Cardiac muscle cell (in vitro differentiated cells and primary cell): ENCODE measurements at regions not wholly inside any gene's neighbourhood (a gene's known extent, or its start where the extent isn't known, plus 50 kb on each side); places are given as distances from the start of the nearest gene placed in this dataset.

Source experiments
- DNase-seq, 2 donors: peaks; one replicate each; pipeline versions ENCODE4 v3.0.0 to v3.0.0-alpha.2; 2010 to 2017; ENCODE audit warnings: low read depth in 1 of 2, low spot score in 1 of 2
- H3K27ac ChIP-seq: fragments of 200-600 bp; sonication (generic); 2 replicates; pipeline ENCODE4 v1.5.1; 2016
- H3K27me3 ChIP-seq: fragments of 200-600 bp; sonication (generic); 2 replicates; pipeline ENCODE4 v1.6.0; 2016; ENCODE audit warnings: control low read depth
- H3K36me3 ChIP-seq: fragments of 200-600 bp; sonication (generic); 2 replicates; pipeline ENCODE4 v1.5.1; 2016; ENCODE audit warnings: control low read depth
- H3K4me1 ChIP-seq: fragments of 200-600 bp; sonication (generic); 2 replicates; pipeline ENCODE4 v1.8.1; 2017; ENCODE audit warnings: low read depth, mild to moderate bottlenecking, mixed run types
- H3K4me3 ChIP-seq: fragments of 200-600 bp; sonication (generic); 2 replicates; pipeline ENCODE4 v1.5.1; 2016; ENCODE audit warnings: mild to moderate bottlenecking
- H3K9me3 ChIP-seq: fragments of 200-600 bp; sonication (generic); 2 replicates; pipeline ENCODE4 v1.5.1; 2017; ENCODE audit warnings: low read depth, mild to moderate bottlenecking, control low read depth
- CTCF ChIP-seq: IDR thresholded peaks from 2 replicates; pipeline ENCODE4 v1.5.1; 2012; ENCODE audit warnings: low read depth, mild to moderate bottlenecking, low read length

DNA sequence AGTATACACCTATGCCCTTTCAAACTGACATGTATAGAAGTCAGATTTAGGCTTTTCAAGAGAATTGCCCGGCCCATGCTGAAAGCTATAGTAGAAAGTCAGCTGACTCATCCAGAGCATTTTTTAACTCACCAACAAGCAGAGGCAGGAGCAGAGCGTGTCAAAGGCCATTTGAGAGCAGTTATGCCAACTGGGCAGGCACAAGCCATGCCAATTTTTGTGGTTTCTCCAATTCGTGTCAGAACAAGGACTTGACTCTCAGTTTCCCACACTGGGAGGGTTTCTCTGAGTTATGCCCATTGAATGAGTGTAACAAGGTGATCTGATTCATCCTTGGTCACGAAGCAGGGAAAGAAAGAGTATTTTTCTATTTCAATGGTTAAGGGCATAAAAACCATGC, 403.3 kb upstream of the THBS1 start:
- H3K4me1 ChIP-seq = peaks cover 13% of the 10 kb centered on the region
- H3K27ac ChIP-seq = no peak overlapping the region
- no peak for DNase-seq
- no peaks in the 10 kb centered on the region for H3K9me3 ChIP-seq
- no peaks in the 10 kb centered on the region for H3K27me3 ChIP-seq
- no peak overlapping the region for H3K4me3 ChIP-seq
- TF ChIP-seq CTCF = no peak
- H3K36me3 ChIP-seq = no peaks in the 10 kb centered on the region

GRCh38 chr15:39180030-39180429, 400.8 kb upstream of the THBS1 start:
- no peak overlapping the region for H3K4me3 ChIP-seq
- no peak overlapping the region for H3K27ac ChIP-seq
- TF ChIP-seq CTCF = no peak

DNA sequence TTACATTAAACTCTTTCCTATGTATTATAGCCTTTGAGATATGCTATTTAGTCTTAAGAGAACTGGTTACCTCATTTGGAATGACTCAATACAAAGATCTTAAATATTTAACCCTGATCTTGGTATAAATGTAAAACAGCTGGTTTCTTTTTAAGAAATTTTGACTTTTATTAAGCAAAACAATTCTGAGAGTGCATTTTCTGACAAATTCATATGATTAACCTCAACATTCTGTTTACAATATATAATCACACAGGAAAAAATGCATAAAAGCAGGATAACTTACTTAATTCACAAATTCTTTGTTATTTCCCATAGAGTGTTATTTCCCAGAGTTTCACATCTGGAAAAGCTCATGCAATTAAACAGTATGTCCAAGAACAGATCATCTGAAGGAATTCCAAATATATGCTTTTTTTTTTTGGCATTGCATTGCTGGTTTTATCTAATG, 400.4 kb upstream of the THBS1 start:
- no peaks in the 10 kb centered on the region for H3K27me3 ChIP-seq
- no peaks in the 10 kb centered on the region for H3K36me3 ChIP-seq
- DNase-seq = peak in 1 of 2 donors; percentile 73
- no peak for TF ChIP-seq CTCF
- H3K9me3 ChIP-seq = no peaks in the 10 kb centered on the region
- no peak overlapping the region for H3K4me3 ChIP-seq
- peaks cover 1% of the 10 kb centered on the region for H3K4me1 ChIP-seq
- H3K27ac ChIP-seq = no peak overlapping the region

More at GRCh38 chr15:39180030-39180429, 400.8 kb upstream of the THBS1 start:
- Histone ChIP-seq H3K9me3 (no peaks in the 10 kb centered on the region), H3K4me1 (peaks cover 6% of the 10 kb centered on the region), H3K36me3 (no peaks in the 10 kb centered on the region), H3K27me3 (no peaks in the 10 kb centered on the region)
- peak in 1 of 2 donors; percentile 11 for DNase-seq

GRCh38 chr15:39181056-39181747, 399.7 kb upstream of the THBS1 start:
- Histone ChIP-seq H3K9me3 (no peaks in the 10 kb centered on the region), H3K27me3 (no peaks in the 10 kb centered on the region), H3K27ac (no peak overlapping the region), H3K4me3 (no peak overlapping the region), H3K4me1 (no peaks in the 10 kb centered on the region), H3K36me3 (no peaks in the 10 kb centered on the region)
- no peak for DNase-seq
- no peak for TF ChIP-seq CTCF

GRCh38 chr15:39181940-39182339, 398.9 kb upstream of the THBS1 start:
- H3K4me1 ChIP-seq = no peaks in the 10 kb centered on the region
- H3K27ac ChIP-seq = no peak overlapping the region
- no peaks in the 10 kb centered on the region for H3K9me3 ChIP-seq
- H3K27me3 ChIP-seq = no peaks in the 10 kb centered on the region
- TF ChIP-seq CTCF = no peak
- no peak overlapping the region for H3K4me3 ChIP-seq
- no peaks in the 10 kb centered on the region for H3K36me3 ChIP-seq
- DNase-seq = no peak
